GM10266 (cell line): ENCODE measurements at regions not wholly inside any gene's neighbourhood (a gene's known extent, or its start where the extent isn't known, plus 50 kb on each side); places are given as distances from the start of the nearest gene placed in this dataset.
"Not testable (repeated sequence)": the region's sequence is repeated elsewhere in the genome, so short reads cannot be mapped to it uniquely, and the experiment has no call there.

Source experiments
- DNase-seq: peaks from one replicate; pipeline ENCODE4 v3.0.0; 2012; ENCODE audit errors: extremely low spot score
- TF ChIP-seq, protein P1 (sequence below): IDR thresholded peaks from 2 replicates; pipeline ENCODE4 v1.5.1; 2012; ENCODE audit warnings: mild to moderate bottlenecking, low read depth; ENCODE audit not compliant: control insufficient read depth, insufficient read depth; ENCODE audit errors: missing control alignments

- no peak for DNase-seq
- TF ChIP-seq, protein P1, sequence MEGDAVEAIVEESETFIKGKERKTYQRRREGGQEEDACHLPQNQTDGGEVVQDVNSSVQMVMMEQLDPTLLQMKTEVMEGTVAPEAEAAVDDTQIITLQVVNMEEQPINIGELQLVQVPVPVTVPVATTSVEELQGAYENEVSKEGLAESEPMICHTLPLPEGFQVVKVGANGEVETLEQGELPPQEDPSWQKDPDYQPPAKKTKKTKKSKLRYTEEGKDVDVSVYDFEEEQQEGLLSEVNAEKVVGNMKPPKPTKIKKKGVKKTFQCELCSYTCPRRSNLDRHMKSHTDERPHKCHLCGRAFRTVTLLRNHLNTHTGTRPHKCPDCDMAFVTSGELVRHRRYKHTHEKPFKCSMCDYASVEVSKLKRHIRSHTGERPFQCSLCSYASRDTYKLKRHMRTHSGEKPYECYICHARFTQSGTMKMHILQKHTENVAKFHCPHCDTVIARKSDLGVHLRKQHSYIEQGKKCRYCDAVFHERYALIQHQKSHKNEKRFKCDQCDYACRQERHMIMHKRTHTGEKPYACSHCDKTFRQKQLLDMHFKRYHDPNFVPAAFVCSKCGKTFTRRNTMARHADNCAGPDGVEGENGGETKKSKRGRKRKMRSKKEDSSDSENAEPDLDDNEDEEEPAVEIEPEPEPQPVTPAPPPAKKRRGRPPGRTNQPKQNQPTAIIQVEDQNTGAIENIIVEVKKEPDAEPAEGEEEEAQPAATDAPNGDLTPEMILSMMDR, result no peak
These were observed 55.9 kb upstream of the ATP5PO start for GRCh38 chr21:33971492-33972013.

GRCh38 chr21:33969581-33969980 is 54.0 kb upstream of the ATP5PO start:
- TF ChIP-seq, protein P1, result no peak
- no peak for DNase-seq

DNA sequence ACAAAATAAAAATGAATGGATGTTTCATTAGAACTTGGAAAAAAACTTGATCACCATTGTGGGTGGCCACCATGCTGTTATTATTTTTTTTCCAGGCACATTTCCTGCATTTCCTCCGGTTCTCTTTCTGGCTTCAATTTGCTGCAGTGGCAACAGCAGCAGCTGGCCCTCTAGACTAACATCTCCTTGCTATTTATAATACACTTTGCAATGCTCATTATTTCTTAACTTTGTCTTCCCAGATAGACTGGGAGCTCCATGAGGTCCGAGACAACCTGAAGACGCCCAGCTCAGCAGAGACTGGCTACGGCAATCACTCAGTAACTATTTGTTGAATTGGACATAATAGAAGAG is 53.4 kb upstream of the ATP5PO start:
- TF ChIP-seq, protein P1, result no peak

GRCh38 chr21:33968080-33968994 is 52.7 kb upstream of the ATP5PO start:
- TF ChIP-seq, protein P1, result no peak
- no peak for DNase-seq

More for the DNA sequence above, 53.4 kb upstream of the ATP5PO start:
- no peak for DNase-seq

GRCh38 chr21:33967086-33967571 is 51.5 kb upstream of the ATP5PO start:
- TF ChIP-seq, protein P1, result no peak
- no peak for DNase-seq

GRCh38 chr21:33966324-33966949 is 50.8 kb upstream of the ATP5PO start:
- DNase-seq, result no peak
- TF ChIP-seq, protein P1, result no peak

DNA sequence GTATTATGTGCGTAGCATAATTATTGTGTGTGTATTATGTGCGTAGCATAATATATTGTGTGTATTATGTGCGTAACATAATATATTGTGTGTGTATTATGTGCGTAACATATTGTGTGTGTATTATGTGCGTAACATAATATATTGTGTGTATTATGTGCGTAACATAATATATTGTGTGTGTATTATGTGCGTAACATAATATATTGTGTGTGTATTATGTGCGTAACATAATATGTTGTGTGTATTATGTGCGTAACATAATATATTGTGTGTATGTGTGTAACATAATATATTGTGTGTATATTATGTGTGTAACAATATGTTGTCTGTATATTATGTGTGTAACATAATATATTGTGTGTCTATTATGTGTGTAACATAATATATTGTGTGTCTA is 50.1 kb upstream of the ATP5PO start:
- not testable (repeated sequence) for DNase-seq
